ENCODE measurements at regions not wholly inside any gene's neighbourhood (a gene's known extent, or its start where the extent isn't known, plus 50 kb on each side); places are given as distances from the start of the nearest gene placed in this dataset.

GRCh38 chr20:52290569-52290968, 99.0 kb upstream of the ZFP64 start:
- Histone ChIP-seq H4K5ac (ENCODE audit: insufficient read length, low read depth, low read length) (no peak overlapping the region), H3K56ac (replicated peaks; ENCODE audit: insufficient read length, low read depth, low read length) (no peak overlapping the region), H3K36me3 (ENCODE audit: control insufficient read depth in 2 of 4, insufficient read depth in 4 of 4, low read length in 3 of 4) (no peaks in the 10 kb centered on the region), H3K23ac (ENCODE audit: insufficient read length) (no peak overlapping the region), H2BK15ac (ENCODE audit: low read length) (no peak overlapping the region), H3K79me1 (ENCODE audit: low read depth, low read length) (no peaks in the 10 kb centered on the region), H3K79me2 (ENCODE audit: control insufficient read depth in 1 of 2, insufficient read depth in 2 of 2, low read length in 2 of 2) (no peaks in the 10 kb centered on the region), H4K20me1 (replicated peaks in 1 of 2; ENCODE audit: control insufficient read depth in 1 of 2, insufficient read depth in 2 of 2, low read length in 2 of 2) (no peaks in the 10 kb centered on the region), H3K27ac (ENCODE audit: low read depth, low read length) (no peak overlapping the region), H3K4me2 (ENCODE audit: insufficient read depth in 1 of 2, low read depth in 2 of 2, low read length in 2 of 2) (no peak overlapping the region), H3K4me1 (replicated peaks in 1 of 4; ENCODE audit: control insufficient read depth in 3 of 4, insufficient read depth in 4 of 4, low read length in 3 of 4) (no peaks in the 10 kb centered on the region), H3K9me3 (ENCODE audit: insufficient read depth in 2 of 2, low read depth in 1 of 2, low read length in 1 of 2) (no peaks in the 10 kb centered on the region), H2BK5ac (ENCODE audit: low read depth, low read length) (no peak overlapping the region), H3K14ac (ENCODE audit: insufficient read length) (no peak overlapping the region), H4K91ac (replicated peaks; ENCODE audit: insufficient read length, low read length) (no peak overlapping the region), H3K23me2 (ENCODE audit: low read depth, low read length) (no peaks in the 10 kb centered on the region), H2BK120ac (replicated peaks; ENCODE audit: low read depth, low read length) (no peak overlapping the region), H2BK20ac (ENCODE audit: low read length) (no peak overlapping the region), H4K8ac (ENCODE audit: extremely low read depth, insufficient read depth, low read length) (no peak overlapping the region), H3K18ac (ENCODE audit: extremely low read depth, low read length) (no peak overlapping the region), H3K4me3 (ENCODE audit: extremely low read depth in 1 of 4, insufficient read depth in 2 of 4, low read depth in 3 of 4, low read length in 4 of 4) (no peak overlapping the region), H2AK5ac (ENCODE audit: low read depth, low read length) (no peak overlapping the region), H3K9ac (replicated peaks in 1 of 4; ENCODE audit: extremely low read depth in 1 of 4, low read depth in 3 of 4, low read length in 3 of 4) (no peak overlapping the region), H3K27me3 (replicated peaks in 1 of 4; ENCODE audit: control insufficient read depth in 3 of 4, extremely low read depth in 1 of 4, insufficient read depth in 3 of 4, low read length in 3 of 4) (no peaks in the 10 kb centered on the region), H3K4ac (replicated peaks; ENCODE audit: insufficient read length, low read depth, low read length) (no peak overlapping the region), H2AFZ (ENCODE audit: low read length) (no peak overlapping the region), H2BK12ac (ENCODE audit: low read depth, low read length) (no peak overlapping the region)
- ChIA-PET POLR2A (ENCODE audit: partially characterized antibody) (no interaction called here), CTCF (ENCODE audit: partially characterized antibody) (no interaction called here)
- no peak for FAIRE-seq
- 90% methylated on average over 4 of the region's 4 CpGs; no CpG with 5 or more reads in 1 of the 2 experiments for WGBS, 2 experiments (ENCODE audit: extremely low coverage in 1 of 2, insufficient coverage in 1 of 2, insufficient read length in 1 of 2, insufficient replicate concordance in 2 of 2, low coverage in 1 of 2, low lambda C conversion rate in 2 of 2, missing lambda C conversion rate in 1 of 2)
- DNase-seq (ENCODE audit: low read depth in 1 of 2, low spot score in 2 of 2): no peak
- TF ChIP-seq SAP30 (IDR thresholded peaks at IDR 0.05; ENCODE audit: insufficient read depth, insufficient replicate concordance, low read length) (no peak), POLR2AphosphoS5 (IDR thresholded peaks at IDR 0.05; ENCODE audit: low read depth, low read length) (no peak), YY1 (IDR thresholded peaks at IDR 0.05; ENCODE audit: low read depth, low read length) (no peak), NRF1 (IDR thresholded peaks at IDR 0.05; ENCODE audit: low read depth, low read length) (no peak)

Data from H1 (cell line).